GM13977 (cell line): ENCODE measurements at regions not wholly inside any gene's neighbourhood (a gene's known extent, or its start where the extent isn't known, plus 50 kb on each side); places are given as distances from the start of the nearest gene placed in this dataset.

Experiments
- DNase-seq: peaks from one replicate; pipeline ENCODE4 v3.0.0; 2012; ENCODE audit warnings: low spot score
- CTCF ChIP-seq: IDR thresholded peaks from 2 replicates; pipeline ENCODE4 v1.5.1; 2012; ENCODE audit warnings: mild to moderate bottlenecking, control low read depth; ENCODE audit not compliant: insufficient read depth; ENCODE audit errors: extremely low read depth, missing control alignments
- in situ Hi-C: fragments of 300-500 bp; cut with MboI; formaldehyde crosslinking; loops from one replicate; pipeline ENCODE4 v1.12.0; 2022; ENCODE audit warnings: low sequenced_read_pairs, low pct_unique_long_range_greater_than_20kb, mixed read lengths, inconsistent platforms; ENCODE audit not compliant: unreplicated experiment

DNA sequence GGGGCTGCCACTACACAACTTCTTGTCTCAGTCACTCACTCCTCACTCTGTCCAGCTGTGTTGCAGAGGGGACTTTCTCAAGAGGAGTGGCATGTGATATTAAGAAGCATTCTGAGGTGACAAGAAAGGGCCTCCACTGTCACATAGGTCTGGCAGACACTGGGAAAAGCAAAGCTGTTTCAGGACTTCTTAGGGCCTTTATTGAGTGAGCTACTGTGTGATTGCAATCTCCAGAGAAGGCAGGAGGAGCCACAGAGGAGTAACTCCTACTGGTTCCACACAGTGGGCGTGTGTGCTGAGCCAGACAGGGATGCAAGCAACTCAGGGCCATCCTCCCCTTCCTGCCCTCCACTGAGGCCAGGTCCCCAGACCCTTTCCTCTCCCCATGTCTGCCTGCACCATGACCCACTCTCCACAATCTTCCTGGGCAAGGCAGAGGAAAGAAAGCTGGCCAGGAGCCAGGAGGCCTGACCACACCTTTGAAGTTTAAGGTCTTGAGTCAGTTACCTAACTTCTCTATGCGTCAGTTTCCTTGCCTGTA lies 262.0 kb upstream of the ZMIZ1 start:
- no peak for DNase-seq
- no peak for TF ChIP-seq CTCF
- in situ Hi-C loops: no loop called here

GRCh38 chr10:78807504-78808203 lies 261.1 kb upstream of the ZMIZ1 start:
- TF ChIP-seq CTCF: no peak
- DNase-seq: no peak
- in situ Hi-C loops: no loop called here

DNA sequence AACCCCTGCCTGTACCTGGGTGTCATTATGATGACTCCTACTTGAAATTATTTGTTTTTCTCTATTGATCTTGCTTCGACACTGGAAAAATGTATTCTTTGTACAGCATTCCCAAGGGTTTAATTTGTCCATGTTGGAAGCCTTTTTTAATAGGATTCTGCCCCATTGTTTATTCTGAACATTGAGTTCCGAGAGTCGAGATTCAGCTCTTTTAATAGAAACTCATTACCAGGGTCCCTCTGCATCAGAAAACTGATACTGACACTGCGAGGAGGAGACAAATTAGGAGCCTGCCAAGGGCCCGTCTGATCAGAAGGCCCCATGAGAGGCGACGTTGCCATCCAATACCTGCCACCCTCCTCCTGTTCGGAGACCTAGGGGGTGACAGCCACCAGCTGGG lies 260.5 kb upstream of the ZMIZ1 start:
- DNase-seq: no peak
- no peak for TF ChIP-seq CTCF
- in situ Hi-C loops: no loop called here

DNA sequence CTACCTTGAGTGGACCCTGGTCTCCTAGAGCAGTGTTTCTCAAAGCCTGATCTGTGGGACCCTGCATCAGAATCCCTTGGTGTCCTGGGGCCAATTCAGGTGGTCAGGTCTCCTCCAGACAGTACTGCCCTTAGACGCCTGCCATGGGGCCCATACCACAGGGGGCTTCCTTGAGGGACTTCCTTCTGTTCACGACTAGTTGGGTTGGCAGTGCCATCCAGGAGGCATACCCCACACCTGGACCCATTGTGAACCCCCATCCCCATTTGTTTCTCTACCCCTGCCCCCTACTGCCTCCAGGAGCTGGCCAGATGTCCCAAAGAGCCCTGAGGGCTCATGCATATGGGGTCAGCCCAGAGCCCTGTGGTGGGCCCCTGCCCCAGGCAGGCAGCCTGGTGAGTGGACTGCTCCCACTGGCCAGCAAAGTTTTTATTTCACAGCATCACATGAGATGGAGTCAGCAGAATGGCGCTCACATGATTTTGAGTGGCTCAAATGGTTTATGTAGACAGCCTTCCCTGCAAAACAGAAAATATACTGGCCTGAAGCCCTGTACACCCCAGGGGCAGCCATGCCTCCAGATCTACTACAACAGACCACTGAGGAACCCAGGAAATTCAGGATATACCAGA lies 259.9 kb upstream of the ZMIZ1 start:
- in situ Hi-C loops: no loop called here
- DNase-seq: no peak
- no peak for TF ChIP-seq CTCF

DNA sequence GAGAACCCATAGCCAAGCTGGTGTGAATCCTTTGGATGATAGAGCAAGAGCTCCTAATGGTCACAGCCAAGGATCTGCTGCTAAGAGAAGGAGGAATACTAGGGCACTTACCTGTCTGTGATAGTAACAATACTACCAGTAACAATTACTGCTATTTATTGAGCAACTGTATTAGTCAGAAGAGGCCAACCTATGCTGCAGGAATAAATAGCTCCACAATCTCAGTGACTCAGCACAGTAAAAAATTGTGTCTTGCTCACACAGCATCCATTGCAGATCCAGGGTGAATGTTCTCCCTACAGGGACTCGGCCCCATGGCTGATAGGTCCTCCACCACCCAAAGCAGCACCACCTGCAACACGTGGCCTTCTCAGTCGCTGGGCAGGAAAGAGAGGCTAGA lies 257.6 kb upstream of the ZMIZ1 start:
- in situ Hi-C loops: no loop called here
- no peak for DNase-seq
- no peak for TF ChIP-seq CTCF

DNA sequence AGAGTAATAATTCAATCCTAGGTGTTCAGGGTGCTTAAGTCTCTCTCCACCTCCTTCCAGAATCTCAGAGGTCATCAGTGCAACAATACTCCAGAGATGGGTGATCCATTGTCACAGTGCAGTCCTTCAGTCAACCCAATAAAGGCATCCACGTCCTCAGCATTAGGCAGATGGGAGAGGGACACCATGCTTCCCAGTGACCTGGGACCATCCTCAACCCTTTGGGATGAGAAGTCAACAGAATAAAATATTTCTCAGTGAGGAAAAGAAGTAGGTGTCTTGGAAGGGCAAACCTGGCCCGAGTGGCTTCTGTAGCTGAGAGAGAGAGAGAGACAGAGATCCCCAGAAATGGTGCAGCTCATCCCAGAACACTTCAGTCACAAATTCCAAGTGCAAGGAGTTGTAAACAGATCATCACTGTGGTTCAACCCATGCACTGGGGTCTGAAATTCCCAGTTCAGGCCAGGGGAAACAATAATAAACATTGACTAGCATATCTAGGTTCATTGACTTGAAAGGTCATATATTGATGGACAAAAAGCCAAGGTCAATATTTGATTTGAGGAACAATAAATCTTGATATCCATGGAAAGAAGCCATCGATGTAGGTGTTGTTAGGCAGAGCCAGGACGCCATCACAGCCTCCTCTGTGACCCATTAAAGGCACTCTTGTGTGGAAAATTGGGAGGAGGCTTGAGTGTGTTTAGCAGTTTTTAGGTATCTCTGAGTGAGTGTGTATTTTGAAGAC lies 256.0 kb upstream of the ZMIZ1 start:
- TF ChIP-seq CTCF: no peak
- DNase-seq: no peak
- in situ Hi-C loops: no loop called here
